HCT116 (cell line): ENCODE measurements at regions not wholly inside any gene's neighbourhood (a gene's known extent, or its start where the extent isn't known, plus 50 kb on each side); places are given as distances from the start of the nearest gene placed in this dataset.

ENCODE experiments used
- CTCF ChIP-seq, 3 experiments: fragments of 200-600 bp in 1 of 3; sonication (generic) in 1 of 3; IDR thresholded peaks in 2 of 3; conservative IDR thresholded peaks in 1 of 3; 2 replicates each; pipeline ENCODE4 v1.5.1; 2012 to 2017; ENCODE audit warnings: low read depth in 2 of 3, low read length in 2 of 3, antibody characterized with exemption in 1 of 3, borderline replicate concordance in 1 of 3, control low read depth in 1 of 3, mild to moderate bottlenecking in 1 of 3, mixed read lengths in 1 of 3, mixed run types in 1 of 3, moderate library complexity in 1 of 3; ENCODE audit not compliant: insufficient read depth in 1 of 3
- EZH2 ChIP-seq: fragments of 200-600 bp; sonication (generic); IDR thresholded peaks from 2 replicates; pipeline ENCODE4 v1.6.1; 2017; ENCODE audit warnings: antibody characterized with exemption, mixed run types
- EZH2phosphoT487 ChIP-seq: fragments of 200-600 bp; IDR thresholded peaks from 2 replicates; pipeline ENCODE4 v1.6.1; 2018; ENCODE audit warnings: antibody characterized with exemption, borderline replicate concordance
- POLR2A ChIP-seq: IDR thresholded peaks from 2 replicates; pipeline ENCODE4 v1.7.0; 2011; ENCODE audit warnings: borderline replicate concordance; ENCODE audit not compliant: insufficient read depth, insufficient read length; ENCODE audit errors: extremely low read depth
- POLR2AphosphoS5 ChIP-seq: IDR thresholded peaks from 2 replicates; pipeline ENCODE4 v1.6.1; 2011; ENCODE audit warnings: mild to moderate bottlenecking, low read depth, low read length, moderate library complexity
- RAD21 ChIP-seq: IDR thresholded peaks from 2 replicates; pipeline ENCODE4 v1.6.1; 2012; ENCODE audit warnings: low read depth, mild to moderate bottlenecking
- SIN3A ChIP-seq: IDR thresholded peaks from 2 replicates; pipeline ENCODE4 v1.6.1; 2012; ENCODE audit warnings: low read depth
- ZNF274 ChIP-seq: fragments of 200-500 bp; sonication (Bioruptor generic); IDR thresholded peaks from 2 replicates; pipeline ENCODE4 v1.6.1; 2014; ENCODE audit warnings: mild to moderate bottlenecking, low read depth, low read length, inconsistent platforms

DNA sequence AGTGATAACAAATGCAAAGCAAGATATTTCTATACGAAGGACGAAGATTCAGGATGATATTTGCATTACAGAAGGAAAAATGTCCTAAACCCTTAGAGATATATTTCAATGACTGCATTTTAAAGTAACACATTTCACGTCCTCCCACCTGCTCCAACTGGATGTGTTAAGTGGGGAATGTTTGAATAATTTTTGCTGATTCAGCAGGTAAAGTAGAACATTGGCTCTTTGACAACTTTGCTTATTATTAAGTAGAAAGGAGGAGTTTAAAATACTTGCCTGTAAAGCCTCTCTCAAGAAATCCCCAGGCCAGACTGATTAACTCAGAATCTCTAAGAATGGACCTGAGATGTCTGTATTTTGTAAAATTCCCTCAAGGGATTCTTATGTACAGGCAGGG, 1165.2 kb upstream of the PRKX start:
- TF ChIP-seq SIN3A (no peak), RAD21 (no peak), CTCF (IDR thresholded peaks at IDR 0.05 in 2 of 3, conservative IDR thresholded peaks at IDR 0.05 in 1 of 3; ENCODE audit: borderline replicate concordance in 1 of 3, insufficient read depth in 1 of 3, low read depth in 2 of 3, low read length in 2 of 3) (no peak), EZH2 (no peak), POLR2A (no peak), POLR2AphosphoS5 (no peak), ZNF274 (no peak), EZH2phosphoT487 (no peak)
